GM21526 (cell line): ENCODE measurements at regions not wholly inside any gene's neighbourhood (a gene's known extent, or its start where the extent isn't known, plus 50 kb on each side); places are given as distances from the start of the nearest gene placed in this dataset.

Experiments used
- ATAC-seq: cut with Tn5 transposase; IDR thresholded peaks from one replicate; pipeline ENCODE4 v1.9.1; 2021; ENCODE audit warnings: moderate library complexity; ENCODE audit not compliant: unreplicated experiment, low FRiP score

DNA sequence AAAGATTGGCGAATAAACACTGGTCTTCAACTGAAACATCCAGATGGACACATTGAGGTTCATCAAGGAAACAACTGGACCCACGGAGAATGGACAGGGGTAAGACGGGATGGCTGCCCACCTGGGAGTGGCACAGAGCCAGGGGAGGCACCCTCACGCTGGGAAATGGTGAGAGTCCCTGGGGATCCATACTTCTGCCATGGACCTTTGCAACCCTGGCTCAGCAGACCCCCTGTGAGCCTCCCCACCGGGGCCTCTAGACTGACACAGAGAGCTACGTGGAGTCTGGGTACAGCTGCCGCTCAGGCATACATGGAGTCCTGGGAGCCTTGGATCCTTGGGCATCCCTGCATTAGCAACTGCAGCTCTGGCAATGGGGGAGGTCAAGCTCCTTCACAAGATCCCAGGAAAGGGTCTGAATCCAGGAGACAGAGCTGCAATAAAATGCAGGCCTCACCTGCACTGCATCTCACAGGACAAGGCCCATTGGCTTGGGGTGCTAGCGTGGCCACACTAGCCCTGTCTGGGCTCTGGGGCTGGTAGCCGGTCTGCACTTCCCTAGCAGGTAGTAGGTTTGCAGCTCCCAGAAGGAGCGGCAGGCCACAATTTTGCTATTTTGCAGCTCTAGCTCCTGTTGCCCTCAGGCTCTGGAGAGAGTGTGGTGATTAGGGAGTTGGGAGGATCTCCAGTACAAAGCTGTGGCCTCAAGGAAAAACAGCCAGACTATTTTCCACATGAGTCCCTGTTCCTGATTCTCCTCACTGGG, 496.4 kb upstream of the LRRC4C start:
- ATAC-seq: no peak

DNA sequence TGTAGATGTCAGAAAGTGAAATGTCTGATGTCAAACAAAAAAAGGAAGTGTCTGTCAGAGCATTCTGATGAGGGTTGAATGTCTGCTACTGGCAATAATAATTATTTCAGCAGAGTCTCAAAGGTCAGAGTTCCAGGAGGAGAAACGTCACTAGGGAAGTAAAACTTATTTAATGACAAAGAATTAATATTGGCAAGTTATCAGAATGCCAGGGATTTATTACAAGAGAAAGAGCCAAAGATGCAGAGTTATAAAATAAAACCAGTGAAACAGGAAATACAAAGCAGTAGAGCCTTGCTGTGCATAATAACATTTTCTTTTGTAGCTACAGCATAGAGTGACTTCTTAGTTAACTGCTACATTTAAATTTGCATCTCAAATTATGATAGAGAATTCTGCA, 504.0 kb upstream of the LRRC4C start:
- no peak for ATAC-seq

DNA sequence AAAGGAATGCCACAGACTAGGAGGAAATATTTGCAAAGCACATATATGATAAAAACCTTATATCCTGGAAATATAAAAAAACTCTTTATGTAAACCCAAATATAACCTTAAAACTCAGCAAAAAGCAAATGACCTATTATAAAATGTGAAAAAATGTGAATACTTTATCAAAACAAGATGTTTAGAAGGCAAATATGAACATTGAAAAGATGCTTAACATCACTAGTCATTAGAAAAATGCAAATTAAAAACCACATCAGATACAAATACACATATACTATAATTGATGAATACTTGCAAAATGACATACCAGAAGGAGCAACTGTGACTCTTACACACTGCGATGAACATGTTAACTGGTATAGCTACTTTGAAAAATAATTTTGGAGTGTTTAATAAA, 511.2 kb upstream of the LRRC4C start:
- ATAC-seq: no peak

DNA sequence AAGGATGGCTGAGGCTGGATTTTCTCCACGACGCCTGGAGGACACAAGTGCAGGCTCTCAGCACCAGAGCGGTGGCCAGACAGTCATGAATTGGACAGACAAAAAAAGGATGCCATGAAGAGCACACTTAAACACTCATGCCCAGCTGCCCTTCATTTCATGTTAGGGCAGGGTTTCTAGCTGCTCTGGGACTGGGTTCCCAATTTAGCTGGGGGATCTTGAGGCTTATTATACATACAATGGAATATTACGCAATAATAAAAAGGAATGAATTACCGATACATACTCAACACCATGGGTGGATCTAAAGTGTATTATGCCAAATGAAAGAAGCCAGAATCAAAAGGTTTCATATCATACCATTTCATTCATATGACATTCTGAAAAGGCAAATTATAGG, 512.1 kb upstream of the LRRC4C start:
- no peak for ATAC-seq

DNA sequence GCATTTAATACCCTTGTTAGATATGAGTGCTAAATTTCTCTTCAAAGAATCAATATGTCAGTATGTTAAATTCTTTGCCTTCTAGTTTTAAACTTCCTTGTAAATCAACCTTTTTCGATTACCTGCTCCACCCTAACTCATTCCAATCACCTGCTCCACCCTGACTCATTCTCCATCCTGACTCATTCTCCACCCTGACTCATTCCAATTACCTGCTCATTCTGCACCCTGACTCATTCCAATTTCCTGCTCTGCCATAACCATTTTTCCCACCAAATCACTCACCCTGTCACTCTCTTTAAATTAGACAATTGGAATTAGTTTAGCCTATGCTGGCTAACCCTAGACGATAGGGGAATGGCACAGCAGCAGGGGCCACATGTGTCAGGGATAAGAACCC, 519.5 kb upstream of the LRRC4C start:
- no peak for ATAC-seq

DNA sequence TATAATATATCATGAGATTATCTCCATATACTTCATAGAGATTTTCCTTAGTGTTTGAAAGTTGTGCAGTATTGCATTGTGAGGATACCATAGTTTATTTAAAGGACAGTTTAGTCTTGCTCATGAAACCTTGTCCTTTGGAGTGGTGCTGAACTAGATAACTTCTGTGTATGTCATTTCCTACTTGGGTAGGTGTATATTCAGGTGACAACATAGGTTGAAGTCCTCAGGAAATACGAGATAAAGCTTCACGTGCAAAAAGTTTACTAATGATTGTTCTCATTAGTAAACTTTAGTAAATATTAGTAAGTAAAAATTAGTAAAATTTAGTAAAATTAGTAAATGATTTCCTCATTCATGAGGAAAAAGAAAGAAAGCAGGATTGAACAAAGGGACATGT, 521.3 kb upstream of the LRRC4C start:
- ATAC-seq: no peak

DNA sequence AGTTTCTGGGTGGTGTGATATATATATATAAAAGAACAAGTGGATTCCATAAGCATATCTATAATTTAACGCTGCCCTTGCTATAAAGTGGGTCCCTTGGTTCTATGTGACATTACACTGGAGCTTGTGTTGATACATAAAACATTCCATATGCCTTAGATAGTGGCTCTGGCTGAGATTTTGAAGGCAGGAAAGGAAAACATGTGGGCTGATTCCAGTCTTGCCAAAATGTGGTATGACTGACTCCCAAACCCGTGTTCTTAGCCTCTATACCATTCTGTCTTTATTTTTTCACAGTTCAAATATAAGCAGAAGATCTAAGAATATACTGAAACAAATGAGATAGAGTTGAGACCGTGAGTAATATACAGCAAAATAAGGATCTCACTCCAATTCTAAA, 522.8 kb upstream of the LRRC4C start:
- ATAC-seq: no peak

DNA sequence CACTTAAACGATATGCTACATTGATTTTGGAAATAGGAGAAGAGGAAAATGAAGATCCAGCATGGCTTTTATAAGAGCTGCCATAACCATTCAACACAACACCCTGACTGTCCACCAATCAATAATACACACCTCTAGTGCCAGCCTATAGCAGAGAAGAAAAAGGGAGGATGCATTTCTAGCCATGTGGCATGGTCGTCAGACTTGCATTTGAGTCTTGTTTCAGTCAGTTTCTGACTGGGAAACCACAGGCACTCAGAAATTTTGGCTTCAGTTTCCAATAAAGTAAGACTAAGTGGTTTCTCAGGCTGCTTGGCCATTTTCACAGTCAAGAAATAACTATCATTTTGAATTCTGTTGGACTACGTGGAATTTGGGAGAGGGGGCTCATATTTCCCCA, 523.5 kb upstream of the LRRC4C start:
- no peak for ATAC-seq

DNA sequence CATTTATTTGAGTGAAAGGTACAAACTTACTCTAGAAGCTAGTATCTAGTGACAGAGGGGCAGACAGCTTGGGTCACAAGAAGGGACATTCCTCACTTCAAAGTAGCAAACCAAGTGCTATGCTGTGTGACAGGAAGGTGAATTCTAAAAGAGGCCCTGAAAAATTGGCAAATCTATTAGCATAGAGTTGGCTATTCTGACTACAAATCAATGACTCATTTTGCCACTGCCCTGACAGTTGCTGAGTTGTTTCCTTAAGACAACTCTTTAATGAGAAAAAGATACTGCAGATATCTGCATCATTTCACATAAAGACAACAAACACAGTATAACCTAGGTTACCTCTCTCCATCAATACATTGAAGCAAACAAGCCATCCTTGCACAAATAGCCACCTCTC, 524.0 kb upstream of the LRRC4C start:
- ATAC-seq: no peak

DNA sequence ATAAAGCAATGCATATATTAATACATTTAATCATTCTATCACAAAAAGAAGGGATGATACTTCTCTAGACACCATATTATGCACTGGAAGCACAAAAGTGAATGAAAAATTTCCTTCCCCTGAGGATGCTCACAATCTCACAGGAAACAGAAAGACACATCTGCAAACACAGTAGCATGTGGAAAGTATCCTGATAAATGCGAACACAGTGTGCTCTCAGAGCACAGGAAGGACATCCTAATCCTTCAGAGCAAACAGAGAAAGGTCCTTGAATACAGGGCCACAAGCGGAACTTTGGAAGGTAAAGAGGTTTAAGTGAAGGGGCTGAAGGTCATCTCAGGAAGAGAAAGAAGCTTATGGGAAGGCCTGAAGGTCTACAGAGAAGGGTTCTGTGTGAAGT, 524.6 kb upstream of the LRRC4C start:
- no peak for ATAC-seq

DNA sequence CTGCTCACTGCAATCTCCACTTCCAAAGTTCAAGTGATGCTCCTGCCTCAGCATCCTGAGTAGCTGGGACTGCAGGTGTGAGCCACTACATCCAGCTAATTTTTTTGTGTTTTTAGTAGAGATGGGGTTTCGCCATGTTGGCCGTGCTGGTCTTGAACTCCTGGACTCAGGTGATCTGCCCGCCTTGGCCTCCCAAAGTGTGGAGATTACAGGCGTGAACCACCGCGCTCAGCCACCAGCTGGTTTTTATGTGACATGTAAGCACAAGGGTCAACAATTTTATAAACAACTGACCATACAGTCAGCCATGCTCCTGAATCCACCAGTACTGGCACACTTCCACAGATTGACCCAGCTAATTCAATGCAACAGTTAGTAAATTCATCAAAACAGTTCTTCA, 526.3 kb upstream of the LRRC4C start:
- ATAC-seq: no peak

DNA sequence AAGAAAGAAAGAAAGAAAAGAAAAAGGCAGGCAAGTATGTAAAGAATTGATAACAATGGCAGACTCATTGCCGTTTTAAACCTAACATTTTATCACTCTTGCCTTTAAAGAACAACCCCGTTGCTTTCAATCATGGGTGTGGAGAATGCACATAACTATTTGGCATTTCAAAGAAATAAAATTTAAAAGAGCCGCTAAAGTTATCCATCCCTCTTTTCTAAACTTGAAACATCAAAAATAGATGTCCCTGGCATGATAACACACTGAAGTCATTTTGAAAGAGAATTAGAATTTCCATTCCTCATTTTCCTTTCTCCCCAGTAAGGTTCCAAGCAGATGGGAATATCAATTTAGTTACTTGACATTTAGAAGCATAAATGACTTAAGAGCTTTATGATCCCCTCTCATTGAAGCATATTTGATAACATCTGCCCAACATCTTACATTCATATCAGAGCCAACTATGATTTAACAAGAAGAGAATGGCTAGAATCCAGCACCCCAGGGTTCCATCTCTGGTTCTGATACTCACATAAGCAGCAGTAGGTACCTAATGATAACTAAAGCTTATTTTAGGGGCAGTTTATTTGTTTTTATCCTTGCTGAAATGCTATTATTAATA, 529.6 kb upstream of the LRRC4C start:
- ATAC-seq: no peak

DNA sequence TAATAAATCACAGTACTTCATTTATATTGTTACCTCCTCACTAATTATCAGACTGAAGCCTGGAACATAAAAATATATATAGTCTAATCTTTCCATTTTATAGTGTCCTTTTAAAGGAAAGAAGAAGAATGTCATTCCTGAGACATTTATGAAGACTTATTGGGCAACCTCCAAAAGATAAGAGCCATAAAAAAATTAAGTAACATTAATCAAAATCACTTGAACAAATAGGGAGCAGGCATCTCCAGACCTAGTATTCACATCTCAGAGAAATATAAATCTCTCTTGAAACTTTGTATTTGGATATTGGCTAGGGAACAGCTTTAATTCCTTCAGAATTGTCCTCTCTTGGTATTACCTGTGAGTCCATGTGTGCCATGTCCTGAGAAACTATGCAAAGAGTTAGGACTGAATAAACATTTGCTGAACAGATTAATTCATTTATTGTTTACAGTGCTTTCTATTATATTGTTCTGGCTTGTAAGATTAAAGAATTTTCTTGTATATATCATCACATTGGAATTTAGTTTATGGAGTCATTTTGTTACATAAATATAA, 530.5 kb upstream of the LRRC4C start:
- no peak for ATAC-seq

DNA sequence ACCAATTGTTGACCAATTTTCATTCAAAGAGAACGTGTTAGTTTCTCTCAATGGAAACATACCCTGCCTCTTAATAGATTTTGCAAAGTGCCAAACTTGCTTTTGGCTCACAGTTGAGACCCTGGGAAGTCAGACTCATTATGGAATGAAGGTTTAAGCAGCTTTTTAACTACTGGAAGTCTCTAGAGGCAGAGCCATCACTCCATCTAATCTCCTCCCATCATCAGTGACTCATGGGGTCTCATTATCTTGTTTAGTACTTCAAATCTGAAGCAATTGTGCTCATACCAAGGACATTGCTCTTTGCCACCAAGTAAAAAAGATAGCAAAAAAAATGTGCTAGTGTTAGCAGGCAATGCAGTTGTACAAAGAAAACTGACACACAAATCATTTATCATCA, 537.1 kb upstream of the LRRC4C start:
- no peak for ATAC-seq

DNA sequence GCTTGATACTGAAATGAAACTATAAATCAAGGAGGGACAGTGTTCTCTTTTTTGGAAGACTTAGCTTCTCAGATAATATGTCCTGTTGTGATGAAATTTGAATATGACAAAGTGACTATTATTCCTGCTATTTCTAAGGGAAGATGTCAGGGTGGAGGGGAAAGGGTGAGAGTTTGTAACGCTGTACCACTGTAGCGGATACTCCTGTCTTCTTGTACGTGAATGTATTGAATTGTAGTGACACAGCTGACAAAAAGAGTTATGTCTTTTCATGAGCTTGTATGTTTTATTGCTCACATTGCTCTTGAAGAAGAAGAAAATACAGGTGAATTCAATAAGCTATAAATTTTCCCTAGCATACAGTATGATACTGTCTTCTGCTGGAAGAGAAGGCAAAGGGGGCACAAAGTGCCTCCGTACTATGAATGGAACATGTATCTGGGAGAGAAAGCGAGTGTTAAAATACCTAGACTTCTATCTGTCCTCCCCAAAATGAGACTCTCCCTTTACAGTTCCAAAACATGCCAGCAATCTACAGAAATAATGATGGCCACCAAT, 538.5 kb upstream of the LRRC4C start:
- ATAC-seq: no peak

DNA sequence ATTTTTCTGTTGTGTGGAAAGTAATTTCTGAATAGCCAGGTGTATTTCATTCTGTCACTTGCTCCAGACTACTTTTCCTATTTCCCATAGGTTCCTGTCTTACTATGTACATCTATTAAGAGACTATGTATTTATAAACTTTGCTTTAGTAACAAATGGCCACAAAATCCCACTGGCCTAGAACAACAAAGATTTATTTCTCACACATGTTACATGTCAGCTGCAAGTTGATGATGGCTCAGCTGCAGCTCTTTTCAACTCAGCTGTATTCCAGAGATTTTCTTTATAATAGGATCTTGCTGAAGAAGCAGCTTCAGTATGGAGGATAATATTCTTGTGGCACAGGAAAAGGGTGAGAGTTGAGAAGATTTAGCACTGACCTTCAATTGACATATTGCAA, 539.6 kb upstream of the LRRC4C start:
- ATAC-seq: no peak

DNA sequence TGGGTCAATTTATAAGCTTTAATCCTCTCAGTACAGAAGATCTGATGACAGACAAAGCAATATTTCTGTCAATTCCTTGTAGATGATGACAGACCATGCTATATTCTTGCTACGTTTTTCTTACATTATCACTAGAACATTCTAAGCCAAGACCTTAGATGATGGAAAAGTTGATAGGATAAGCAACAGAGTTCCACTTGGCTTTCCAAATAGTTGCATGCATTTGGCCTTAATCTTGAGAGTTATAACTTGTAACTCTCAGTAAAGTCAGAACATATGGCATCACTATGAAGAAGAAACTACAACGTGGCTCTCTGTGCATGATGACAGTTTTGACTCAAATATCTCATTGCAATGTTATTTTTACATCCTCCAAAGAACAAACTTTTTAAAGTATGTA, 544.3 kb upstream of the LRRC4C start:
- no peak for ATAC-seq

DNA sequence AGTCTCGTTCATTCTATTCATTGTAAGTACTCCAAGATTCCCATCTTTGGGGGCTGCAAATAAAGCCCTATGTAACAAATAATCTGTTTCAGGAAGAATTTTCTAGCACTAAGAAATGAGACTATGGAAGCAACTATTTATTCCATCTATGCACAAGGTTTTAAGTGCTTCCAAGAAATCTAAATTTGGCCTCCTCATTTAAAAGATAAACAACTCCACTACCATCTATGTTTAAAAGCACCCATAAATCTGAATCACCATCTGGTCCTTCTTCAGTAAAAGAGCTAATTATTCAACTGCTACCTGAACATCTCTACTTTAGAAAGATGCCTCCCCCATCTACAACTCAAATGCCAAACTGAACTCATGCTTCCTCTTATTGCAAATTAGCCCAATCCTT, 547.3 kb upstream of the LRRC4C start:
- ATAC-seq: no peak

DNA sequence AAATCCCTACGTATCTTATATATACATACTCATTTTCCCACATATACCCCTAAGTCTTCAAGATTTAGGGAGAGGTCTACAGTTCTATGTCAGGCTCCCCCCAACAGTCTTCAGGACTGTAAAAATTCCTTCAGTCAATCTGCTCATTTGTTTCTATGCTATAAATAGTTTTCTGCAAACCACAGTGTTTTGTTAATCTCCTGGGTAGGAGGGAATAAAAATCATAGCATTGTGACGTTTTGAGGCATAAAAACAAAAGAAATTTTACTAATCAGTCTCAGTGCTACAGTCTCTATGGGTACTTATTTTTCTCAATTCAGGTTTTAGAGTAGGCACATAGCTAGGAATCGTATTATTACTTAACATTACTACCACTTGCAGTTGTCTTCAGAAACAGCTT, 552.8 kb upstream of the LRRC4C start:
- no peak for ATAC-seq

DNA sequence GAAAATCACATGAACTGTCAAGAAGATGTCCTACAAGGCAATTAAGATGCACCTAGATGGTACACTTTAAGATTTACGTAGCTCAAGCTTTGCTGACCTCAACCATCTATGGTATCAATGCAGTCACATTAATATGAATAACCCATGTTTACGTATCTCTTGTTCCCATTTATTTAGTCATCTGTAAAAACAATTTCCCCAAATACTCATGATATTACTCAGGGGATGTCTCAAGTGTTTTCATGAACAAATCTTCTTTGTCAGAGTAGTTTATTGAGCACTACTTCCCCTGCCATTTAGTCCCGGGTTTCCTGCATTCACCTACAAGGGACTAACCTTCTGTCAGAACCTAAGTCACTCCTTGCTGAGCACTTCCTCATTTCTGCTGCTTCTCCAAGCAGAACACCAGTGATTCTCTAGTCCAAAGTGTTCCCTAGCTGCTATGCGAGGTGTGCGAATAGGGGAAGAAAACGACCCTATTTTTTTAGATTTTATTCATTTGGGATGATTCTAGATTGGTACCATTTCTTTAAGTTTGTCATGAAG, 554.3 kb upstream of the LRRC4C start:
- ATAC-seq: no peak

DNA sequence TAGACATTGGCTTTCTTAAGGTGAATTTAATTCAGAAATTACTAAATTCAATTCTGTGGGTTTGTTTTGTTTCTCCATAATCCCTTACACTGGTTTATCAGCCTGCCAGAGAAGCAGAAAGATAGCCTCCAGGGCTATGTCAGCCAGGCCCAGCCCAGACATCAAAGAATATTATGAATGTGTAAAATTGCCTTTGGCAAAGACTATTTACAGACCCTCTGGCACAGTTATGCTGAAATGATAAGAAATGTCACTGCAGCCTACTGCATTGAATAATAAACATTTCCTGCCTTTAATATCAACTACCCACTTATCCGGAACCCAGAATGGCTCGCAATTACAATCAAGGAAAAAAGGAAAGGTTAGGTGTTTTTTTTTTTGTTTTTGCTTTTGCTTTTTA, 562.5 kb upstream of the LRRC4C start:
- no peak for ATAC-seq

DNA sequence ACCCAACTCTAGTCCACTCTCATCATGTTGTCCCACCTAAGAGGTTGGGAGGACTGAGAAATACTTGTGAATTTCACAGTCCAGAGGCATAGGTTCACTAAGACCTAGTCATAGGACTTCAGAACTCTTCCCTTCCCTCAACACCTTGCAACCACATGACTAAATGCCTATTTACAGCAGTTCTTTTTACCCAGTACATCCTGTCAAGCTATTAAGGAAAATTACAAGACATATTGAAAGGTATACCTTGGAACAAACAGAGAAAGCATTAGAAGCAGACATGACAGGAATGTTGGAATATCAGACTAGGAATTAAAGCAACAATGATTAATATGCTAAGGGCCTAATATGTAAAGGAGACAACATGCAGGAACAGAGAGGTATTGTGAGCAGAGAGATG, 563.8 kb upstream of the LRRC4C start:
- ATAC-seq: no peak
